Activated T-helper 1 cell treated with anti-CD3 and anti-CD28 coated beads, Interleukin-12 subunit alpha, Interleukin-12 subunit beta, Interleukin-2, Interleukin-4 antibody, amounts not matched to agents 30 ng/mL and 10 ng/mL and 1 ng/mL, durations not matched to agents 14 hours and 24 hours and 36 hours (primary cell): ENCODE measurements at regions not wholly inside any gene's neighbourhood (a gene's known extent, or its start where the extent isn't known, plus 50 kb on each side); places are given as distances from the start of the nearest gene placed in this dataset.

Experiments
- DNase-seq: peaks from one replicate; pipeline ENCODE4 v3.0.0; 2021; ENCODE audit warnings: low spot score
- H3K27ac Mint-ChIP-seq: one replicate; pipeline ENCODE4 v1.8.0; 2021; ENCODE audit warnings: mild to moderate bottlenecking, mixed read lengths
- H3K27me3 Mint-ChIP-seq: one replicate; pipeline ENCODE4 v1.8.0; 2022; ENCODE audit warnings: mild to moderate bottlenecking, moderate library complexity, mixed read lengths; ENCODE audit not compliant: insufficient read depth
- H3K36me3 Mint-ChIP-seq: one replicate; pipeline ENCODE4 v1.8.0; 2021; ENCODE audit warnings: low read depth, mixed read lengths
- H3K4me1 Mint-ChIP-seq: one replicate; pipeline ENCODE4 v1.8.0; 2021; ENCODE audit warnings: low read depth, mixed read lengths
- H3K4me3 Mint-ChIP-seq: one replicate; pipeline ENCODE4 v1.8.0; 2021; ENCODE audit warnings: mild to moderate bottlenecking, moderate library complexity, mixed read lengths
- H3K9me3 Mint-ChIP-seq: one replicate; pipeline ENCODE4 v1.8.0; 2021; ENCODE audit warnings: mixed read lengths
- intact Hi-C: fragments of 100-400 bp; cut with micrococcal nuclease; formaldehyde crosslinking; loops from one replicate; pipeline ENCODE4 v1.15.1; 2024

DNA sequence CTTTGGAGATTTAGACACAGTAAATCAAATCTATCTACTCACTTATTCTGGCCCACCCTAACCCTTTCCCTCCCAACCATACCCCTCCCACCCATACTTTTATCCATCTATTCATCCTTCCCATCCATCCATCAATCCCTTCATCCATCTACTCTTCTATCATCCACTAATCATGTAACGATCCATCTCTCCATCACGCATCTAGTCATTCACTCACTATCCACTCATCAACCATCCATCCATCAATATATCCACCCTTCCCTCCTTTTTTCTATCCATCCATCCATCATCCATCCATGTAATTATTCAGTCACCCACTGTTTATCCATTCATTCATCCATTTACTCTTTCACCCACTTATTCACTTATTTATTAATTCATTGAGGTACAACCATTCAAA lies 74.0 kb downstream of the FOXD2 start:
- intact Hi-C loops: no loop called here
- DNase-seq: no peak
- Mint-ChIP-seq H3K27ac (no peak overlapping the region), H3K4me1 (no peaks in the 10 kb centered on the region), H3K9me3 (peaks cover 9% of the 10 kb centered on the region), H3K27me3 (peaks cover 34% of the 10 kb centered on the region), H3K36me3 (no peaks in the 10 kb centered on the region), H3K4me3 (no peak overlapping the region)

DNA sequence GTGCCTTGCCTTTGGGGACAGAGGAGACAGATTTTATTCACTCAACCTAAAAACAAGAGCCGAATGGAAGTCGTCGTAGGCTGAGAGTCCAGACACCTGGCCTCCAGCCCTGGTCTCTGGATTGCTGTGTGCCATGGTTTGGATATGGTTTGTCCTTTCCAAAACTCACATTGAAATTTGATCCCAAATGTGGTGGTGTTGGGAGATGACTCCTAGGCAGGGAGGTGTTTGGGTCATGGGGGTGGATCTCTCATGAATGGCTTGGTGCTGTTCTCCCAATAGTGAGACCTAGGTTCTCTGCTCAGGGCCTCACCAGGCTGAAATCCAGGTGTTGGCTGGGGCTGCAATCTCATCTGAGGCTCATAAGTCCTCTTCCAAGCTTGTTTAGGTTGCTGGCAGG lies 75.5 kb downstream of the FOXD2 start:
- Mint-ChIP-seq H3K27me3 (peaks cover 28% of the 10 kb centered on the region), H3K9me3 (peaks cover 9% of the 10 kb centered on the region)

DNA sequence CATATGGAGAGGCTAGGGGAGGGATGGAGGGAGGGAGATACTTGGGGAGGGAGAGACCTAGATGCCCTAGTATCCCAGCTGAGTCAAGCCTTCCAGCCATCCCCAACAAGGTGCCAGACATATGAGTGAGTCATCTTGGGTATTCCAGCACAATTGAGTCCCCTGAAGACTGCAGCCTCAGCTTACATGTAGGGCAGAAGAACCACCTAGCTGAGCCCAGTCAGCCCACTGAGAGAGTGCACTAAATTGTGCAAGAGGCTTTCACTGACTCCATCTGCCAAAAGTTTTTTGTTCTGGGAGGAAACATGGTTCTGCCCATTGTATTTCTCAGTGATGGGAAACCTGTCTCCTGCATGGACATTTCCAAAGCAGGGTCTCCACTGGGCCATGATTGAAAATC lies 76.4 kb downstream of the FOXD2 start:
- H3K4me3 Mint-ChIP-seq: no peak overlapping the region
- no peaks in the 10 kb centered on the region for H3K36me3 Mint-ChIP-seq
- H3K4me1 Mint-ChIP-seq: no peaks in the 10 kb centered on the region
- H3K27me3 Mint-ChIP-seq: peaks cover 23% of the 10 kb centered on the region
- intact Hi-C loops: no loop called here
- no peak overlapping the region for H3K27ac Mint-ChIP-seq
- peaks cover 9% of the 10 kb centered on the region for H3K9me3 Mint-ChIP-seq
- DNase-seq: no peak

More for the DNA sequence above, 75.5 kb downstream of the FOXD2 start:
- no peak for DNase-seq
- no peak overlapping the region for H3K4me3 Mint-ChIP-seq
- no peaks in the 10 kb centered on the region for H3K36me3 Mint-ChIP-seq
- intact Hi-C loops: no loop called here
- no peaks in the 10 kb centered on the region for H3K4me1 Mint-ChIP-seq
- no peak overlapping the region for H3K27ac Mint-ChIP-seq

DNA sequence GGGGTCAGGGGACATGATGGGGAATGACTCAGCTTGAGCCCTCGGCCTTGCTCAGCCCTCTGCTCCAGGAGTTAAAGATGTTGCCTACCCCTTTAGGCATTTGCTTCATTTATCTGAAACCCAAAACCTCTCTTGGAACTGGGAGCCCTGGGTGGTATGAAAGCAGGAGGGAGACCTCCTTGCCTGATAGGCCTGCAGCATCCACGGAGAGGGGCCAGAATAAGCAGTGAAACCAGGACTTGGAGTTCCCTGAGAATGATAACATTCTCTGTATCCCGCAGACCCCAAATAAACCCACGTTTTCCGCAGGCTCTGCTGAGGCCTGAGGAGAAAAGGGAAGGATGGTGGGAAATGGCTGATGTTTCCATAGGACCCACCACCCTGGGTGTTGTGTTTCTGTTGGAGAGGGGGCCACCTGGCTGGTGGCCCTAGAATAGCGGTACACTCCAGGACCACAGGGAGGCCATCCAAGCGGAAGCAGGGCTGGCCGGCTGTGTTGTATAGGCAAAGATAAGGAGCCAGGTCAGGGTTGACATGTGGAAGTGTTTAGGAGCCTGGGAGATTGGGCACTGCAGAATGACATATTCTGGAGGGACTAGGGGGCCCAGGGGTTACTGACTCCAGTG lies 77.4 kb downstream of the FOXD2 start:
- Mint-ChIP-seq H3K4me3 (no peak overlapping the region), H3K9me3 (peaks cover 9% of the 10 kb centered on the region), H3K27me3 (peaks cover 14% of the 10 kb centered on the region), H3K4me1 (no peaks in the 10 kb centered on the region), H3K27ac (no peak overlapping the region), H3K36me3 (no peaks in the 10 kb centered on the region)
- DNase-seq: no peak
- intact Hi-C loops: no loop called here

DNA sequence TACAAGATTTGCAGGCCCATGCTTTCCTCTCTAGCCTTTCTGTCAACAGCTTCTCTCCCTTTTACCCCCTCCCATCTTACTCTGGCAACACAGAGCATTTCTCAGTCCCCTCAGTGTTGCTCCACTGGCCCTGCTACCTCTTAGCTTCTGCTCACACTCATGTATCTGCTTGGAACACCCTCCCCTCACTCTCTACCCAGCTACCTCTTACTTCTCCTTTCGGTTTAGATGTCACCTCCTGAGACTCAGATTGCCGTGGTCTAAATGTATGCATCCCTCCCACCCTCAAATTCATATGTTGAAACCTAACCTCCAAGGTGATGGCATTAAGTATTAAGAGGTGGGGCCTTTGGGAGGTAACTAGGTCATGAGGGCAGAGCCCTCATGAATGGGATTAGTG lies 80.1 kb downstream of the FOXD2 start:
- Mint-ChIP-seq H3K4me3 (no peak overlapping the region), H3K9me3 (peaks cover 9% of the 10 kb centered on the region), H3K4me1 (no peaks in the 10 kb centered on the region), H3K27me3 (peaks cover 8% of the 10 kb centered on the region), H3K36me3 (no peaks in the 10 kb centered on the region), H3K27ac (no peak overlapping the region)
- intact Hi-C loops: no loop called here
- DNase-seq: no peak

DNA sequence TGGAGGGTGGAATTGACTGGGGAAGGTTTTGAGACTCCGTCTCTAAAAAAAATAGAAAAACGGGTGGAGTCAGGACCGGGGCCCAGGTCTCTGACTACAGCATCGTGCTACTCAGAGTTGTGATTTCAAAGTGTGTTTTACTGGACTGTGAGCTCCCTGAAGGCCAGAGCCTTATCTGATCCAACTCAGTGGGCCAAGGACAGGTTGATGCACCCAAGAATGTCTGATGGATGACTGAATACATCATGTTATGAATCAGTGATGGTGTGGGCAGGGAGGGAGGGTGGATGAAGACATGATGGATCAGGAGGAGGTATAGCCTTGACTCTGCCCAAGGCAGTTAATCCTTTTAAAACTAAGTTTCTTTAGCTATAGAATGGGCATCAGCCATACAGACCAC lies 81.6 kb downstream of the FOXD2 start:
- Mint-ChIP-seq H3K9me3 (peaks cover 3% of the 10 kb centered on the region), H3K4me3 (no peak overlapping the region), H3K36me3 (no peaks in the 10 kb centered on the region), H3K27ac (no peak overlapping the region), H3K27me3 (peaks cover 19% of the 10 kb centered on the region), H3K4me1 (no peaks in the 10 kb centered on the region)
- intact Hi-C loops: no loop called here
- DNase-seq: no peak

DNA sequence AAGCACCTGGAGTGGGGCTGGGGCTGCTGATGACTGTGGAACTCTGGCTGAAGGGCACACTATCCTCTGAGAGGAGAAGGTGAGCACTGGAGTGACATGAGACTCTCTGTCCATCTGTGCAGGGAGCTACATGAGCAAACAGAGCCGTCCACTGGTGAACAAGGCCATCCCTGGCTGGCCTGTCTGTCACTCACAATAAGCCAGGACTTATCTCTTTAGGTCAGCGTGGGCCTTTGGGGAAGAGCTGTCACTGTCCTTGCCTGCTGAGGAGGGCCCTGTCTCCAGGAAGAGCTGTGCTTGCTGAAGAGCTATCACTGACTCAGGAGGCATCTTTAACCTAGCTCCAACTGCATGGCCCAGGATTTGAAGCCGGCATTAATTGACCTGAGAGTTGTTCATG lies 82.1 kb downstream of the FOXD2 start:
- Mint-ChIP-seq H3K27ac (no peak overlapping the region), H3K9me3 (no peaks in the 10 kb centered on the region), H3K4me3 (no peak overlapping the region), H3K27me3 (peaks cover 22% of the 10 kb centered on the region), H3K36me3 (no peaks in the 10 kb centered on the region), H3K4me1 (no peaks in the 10 kb centered on the region)
- no peak for DNase-seq
- intact Hi-C loops: no loop called here

DNA sequence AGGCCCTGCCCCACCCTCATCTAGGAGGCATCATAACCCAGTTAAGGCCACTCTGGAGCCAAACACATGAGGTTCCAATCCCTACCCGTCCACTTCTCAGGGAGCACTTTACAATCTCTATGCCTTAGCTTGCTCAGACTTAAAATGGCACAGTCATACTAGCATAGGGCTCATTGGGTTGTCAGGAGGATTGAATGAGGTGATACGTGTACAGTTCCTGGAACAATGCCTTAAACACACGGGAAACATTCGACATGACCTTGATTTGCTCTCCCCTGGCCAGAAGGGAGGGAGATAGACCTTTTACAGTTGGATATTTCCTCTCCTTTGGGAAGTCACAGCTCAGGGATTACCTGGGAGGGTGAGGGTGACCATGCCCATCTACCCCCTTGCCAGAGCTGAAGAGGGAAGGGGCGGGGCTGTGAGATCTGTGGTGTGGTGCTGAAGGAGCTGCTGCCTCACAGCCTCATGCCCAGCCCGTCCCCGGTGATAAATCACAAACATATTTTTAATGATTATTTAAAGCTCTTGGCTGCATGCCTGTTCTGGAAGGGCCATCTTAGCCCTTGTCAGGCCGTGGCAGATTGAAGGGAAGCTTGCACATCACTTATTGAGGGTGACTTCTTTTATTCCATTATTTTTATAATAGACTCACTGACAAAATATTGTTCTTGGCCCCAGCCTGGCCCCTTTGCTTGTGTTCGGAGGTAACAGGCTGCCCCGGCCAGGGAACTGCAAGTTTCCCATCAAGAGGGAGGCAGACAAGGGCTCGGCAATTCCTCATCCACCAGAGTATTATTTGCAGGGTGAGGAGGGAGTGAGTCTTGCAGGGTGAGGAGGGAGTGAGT lies 83.4 kb downstream of the FOXD2 start:
- Mint-ChIP-seq H3K9me3 (no peaks in the 10 kb centered on the region), H3K27me3 (peaks cover 22% of the 10 kb centered on the region), H3K36me3 (no peaks in the 10 kb centered on the region), H3K4me1 (no peaks in the 10 kb centered on the region), H3K27ac (no peak overlapping the region), H3K4me3 (no peak overlapping the region)
- no peak for DNase-seq
- intact Hi-C loops: no loop called here

DNA sequence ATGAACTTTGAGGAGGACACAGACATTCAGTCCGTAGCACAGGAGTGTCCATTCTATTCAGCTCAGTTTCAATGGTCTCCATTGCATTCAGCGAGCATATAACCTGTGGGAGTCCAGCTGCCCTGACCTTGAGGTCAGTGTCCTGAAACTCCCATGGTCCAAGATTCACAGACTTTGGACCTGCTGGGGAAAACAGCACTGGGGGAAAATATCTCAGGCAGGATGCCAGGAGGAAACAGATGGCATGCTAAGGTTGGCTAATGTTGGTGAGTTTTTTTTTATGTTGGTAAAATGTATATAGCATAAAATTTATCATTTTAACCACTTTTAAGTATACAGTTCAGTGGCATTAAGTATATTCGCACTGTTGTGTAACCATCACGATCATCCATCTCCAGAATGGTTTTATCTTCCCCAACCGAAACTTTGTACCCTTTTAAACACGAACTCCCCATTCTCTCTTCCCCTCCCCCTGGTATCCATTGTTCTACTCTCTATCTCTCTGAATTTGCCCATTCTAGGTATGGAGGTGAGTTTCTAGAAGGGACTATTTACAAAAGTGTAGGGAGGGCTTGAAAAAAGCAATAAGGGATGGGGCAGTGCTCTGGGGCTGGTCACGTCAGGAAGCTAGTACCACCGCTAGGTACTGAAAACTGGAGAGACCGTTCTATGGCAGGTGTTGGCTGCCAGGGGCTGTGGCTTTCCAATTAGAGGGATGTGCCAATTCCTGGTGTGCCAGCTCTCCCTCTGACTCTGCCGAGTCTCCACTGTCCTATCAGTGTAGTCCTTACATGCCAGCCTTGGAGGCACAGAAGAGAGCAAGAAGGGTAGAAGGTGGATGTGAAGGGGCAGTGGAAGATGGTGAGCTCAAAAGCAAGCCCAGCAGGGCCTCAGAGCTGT lies 85.3 kb downstream of the FOXD2 start:
- DNase-seq: no peak
- H3K9me3 Mint-ChIP-seq: peaks cover 6% of the 10 kb centered on the region
- no peaks in the 10 kb centered on the region for H3K4me1 Mint-ChIP-seq
- intact Hi-C loops: no loop called here
- no peak overlapping the region for H3K4me3 Mint-ChIP-seq
- no peaks in the 10 kb centered on the region for H3K36me3 Mint-ChIP-seq
- peaks cover 25% of the 10 kb centered on the region for H3K27me3 Mint-ChIP-seq
- H3K27ac Mint-ChIP-seq: no peak overlapping the region

DNA sequence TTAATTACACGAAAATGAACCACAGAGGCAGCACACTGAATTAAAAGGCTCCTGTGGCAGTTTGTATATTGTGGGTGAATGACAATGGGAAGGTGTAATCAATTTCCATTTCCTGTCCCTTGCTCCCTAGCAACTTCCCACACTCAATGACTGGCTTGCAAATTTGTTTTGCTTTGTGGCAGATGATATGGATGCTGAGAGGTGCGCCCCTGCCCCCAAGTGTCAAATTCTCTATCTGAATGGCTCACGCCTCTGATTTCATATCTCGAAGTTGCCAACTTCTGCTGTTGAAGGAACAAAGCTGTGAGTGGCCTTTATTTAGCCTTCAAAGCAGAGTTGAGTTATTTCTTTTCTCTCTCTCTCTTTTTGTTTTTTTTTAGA lies 86.0 kb downstream of the FOXD2 start:
- no peak overlapping the region for H3K4me3 Mint-ChIP-seq
- H3K27ac Mint-ChIP-seq: no peak overlapping the region
- intact Hi-C loops: no loop called here
- H3K36me3 Mint-ChIP-seq: no peaks in the 10 kb centered on the region
- no peaks in the 10 kb centered on the region for H3K4me1 Mint-ChIP-seq
- no peak for DNase-seq
- H3K27me3 Mint-ChIP-seq: peaks cover 25% of the 10 kb centered on the region
- peaks cover 12% of the 10 kb centered on the region for H3K9me3 Mint-ChIP-seq

DNA sequence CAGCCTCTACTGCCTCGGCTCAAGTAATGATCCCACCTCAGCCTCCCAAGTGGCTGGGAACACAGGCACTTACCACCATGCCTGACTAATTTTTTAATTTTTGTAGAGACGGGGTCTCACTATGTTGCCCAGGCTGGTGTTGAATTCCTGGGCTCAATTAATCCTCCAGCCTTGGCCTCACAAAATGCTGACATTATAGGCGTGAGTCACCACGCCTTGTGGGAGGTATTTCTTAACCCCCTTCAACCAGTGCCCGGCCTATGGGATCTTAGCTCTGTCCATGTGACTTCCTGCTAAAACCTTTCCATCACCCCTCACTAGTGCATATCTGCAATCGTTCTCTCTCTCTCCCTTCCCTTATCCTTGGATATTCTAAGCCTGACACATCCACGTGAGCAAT lies 86.4 kb downstream of the FOXD2 start:
- peaks cover 25% of the 10 kb centered on the region for H3K27me3 Mint-ChIP-seq
- H3K27ac Mint-ChIP-seq: no peak overlapping the region
- no peaks in the 10 kb centered on the region for H3K36me3 Mint-ChIP-seq
- H3K9me3 Mint-ChIP-seq: peaks cover 17% of the 10 kb centered on the region
- no peak overlapping the region for H3K4me3 Mint-ChIP-seq
- no peak for DNase-seq
- intact Hi-C loops: no loop called here
- no peaks in the 10 kb centered on the region for H3K4me1 Mint-ChIP-seq

DNA sequence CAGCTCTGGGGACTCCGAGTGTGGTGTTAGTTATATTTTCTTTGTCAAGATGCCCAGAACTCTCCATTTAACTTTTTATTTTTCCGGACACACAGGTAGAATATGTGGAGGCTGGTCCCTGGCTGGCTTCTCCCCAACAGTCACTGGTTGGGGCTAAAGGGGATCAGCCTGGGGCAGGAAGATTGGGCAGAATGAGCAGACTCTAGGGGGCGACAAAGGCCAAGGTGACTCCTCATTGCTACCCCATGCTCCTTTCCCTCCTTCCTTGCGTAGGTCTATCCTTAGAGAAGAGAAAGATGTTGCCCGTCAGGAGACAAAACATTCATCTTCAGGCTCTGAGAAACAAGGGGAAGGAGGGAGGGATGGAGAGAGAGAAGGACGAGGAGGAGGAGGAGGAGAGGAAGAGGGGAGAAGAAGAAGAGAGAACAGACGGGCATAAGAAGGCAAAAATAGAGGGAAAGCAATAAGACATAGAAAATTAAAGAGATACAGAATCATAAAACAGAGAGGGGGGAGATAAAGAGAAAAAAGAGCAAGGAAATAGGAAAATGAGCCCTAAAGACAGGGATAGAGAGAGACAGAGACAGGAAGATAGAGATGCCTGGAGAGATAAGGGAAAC lies 89.9 kb downstream of the FOXD2 start:
- Mint-ChIP-seq H3K9me3 (peaks cover 21% of the 10 kb centered on the region), H3K4me3 (no peak overlapping the region), H3K27me3 (peaks cover 39% of the 10 kb centered on the region), H3K27ac (no peak overlapping the region), H3K36me3 (no peaks in the 10 kb centered on the region), H3K4me1 (no peaks in the 10 kb centered on the region)
- no peak for DNase-seq
- intact Hi-C loops: no loop called here
